ENCODE measurements at regions not wholly inside any gene's neighbourhood (a gene's known extent, or its start where the extent isn't known, plus 50 kb on each side); places are given as distances from the start of the nearest gene placed in this dataset.
"Not testable (repeated sequence)": the region's sequence is repeated elsewhere in the genome, so short reads cannot be mapped to it uniquely, and the experiment has no call there.

- TF ChIP-seq, protein P1, sequence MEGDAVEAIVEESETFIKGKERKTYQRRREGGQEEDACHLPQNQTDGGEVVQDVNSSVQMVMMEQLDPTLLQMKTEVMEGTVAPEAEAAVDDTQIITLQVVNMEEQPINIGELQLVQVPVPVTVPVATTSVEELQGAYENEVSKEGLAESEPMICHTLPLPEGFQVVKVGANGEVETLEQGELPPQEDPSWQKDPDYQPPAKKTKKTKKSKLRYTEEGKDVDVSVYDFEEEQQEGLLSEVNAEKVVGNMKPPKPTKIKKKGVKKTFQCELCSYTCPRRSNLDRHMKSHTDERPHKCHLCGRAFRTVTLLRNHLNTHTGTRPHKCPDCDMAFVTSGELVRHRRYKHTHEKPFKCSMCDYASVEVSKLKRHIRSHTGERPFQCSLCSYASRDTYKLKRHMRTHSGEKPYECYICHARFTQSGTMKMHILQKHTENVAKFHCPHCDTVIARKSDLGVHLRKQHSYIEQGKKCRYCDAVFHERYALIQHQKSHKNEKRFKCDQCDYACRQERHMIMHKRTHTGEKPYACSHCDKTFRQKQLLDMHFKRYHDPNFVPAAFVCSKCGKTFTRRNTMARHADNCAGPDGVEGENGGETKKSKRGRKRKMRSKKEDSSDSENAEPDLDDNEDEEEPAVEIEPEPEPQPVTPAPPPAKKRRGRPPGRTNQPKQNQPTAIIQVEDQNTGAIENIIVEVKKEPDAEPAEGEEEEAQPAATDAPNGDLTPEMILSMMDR (IDR thresholded peaks at IDR 0.05): not testable (repeated sequence)
- TF ChIP-seq, protein P2, sequence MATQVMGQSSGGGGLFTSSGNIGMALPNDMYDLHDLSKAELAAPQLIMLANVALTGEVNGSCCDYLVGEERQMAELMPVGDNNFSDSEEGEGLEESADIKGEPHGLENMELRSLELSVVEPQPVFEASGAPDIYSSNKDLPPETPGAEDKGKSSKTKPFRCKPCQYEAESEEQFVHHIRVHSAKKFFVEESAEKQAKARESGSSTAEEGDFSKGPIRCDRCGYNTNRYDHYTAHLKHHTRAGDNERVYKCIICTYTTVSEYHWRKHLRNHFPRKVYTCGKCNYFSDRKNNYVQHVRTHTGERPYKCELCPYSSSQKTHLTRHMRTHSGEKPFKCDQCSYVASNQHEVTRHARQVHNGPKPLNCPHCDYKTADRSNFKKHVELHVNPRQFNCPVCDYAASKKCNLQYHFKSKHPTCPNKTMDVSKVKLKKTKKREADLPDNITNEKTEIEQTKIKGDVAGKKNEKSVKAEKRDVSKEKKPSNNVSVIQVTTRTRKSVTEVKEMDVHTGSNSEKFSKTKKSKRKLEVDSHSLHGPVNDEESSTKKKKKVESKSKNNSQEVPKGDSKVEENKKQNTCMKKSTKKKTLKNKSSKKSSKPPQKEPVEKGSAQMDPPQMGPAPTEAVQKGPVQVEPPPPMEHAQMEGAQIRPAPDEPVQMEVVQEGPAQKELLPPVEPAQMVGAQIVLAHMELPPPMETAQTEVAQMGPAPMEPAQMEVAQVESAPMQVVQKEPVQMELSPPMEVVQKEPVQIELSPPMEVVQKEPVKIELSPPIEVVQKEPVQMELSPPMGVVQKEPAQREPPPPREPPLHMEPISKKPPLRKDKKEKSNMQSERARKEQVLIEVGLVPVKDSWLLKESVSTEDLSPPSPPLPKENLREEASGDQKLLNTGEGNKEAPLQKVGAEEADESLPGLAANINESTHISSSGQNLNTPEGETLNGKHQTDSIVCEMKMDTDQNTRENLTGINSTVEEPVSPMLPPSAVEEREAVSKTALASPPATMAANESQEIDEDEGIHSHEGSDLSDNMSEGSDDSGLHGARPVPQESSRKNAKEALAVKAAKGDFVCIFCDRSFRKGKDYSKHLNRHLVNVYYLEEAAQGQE (IDR thresholded peaks at IDR 0.05; ENCODE audit: insufficient read depth in 1 of 2, low read depth in 2 of 2, low read length in 1 of 2): not testable (repeated sequence)
Measured at GRCh38 chr17:15830221-15830620, 98.1 kb downstream of the TBC1D26 start.
